ENCODE measurements at regions not wholly inside any gene's neighbourhood (a gene's known extent, or its start where the extent isn't known, plus 50 kb on each side); places are given as distances from the start of the nearest gene placed in this dataset.
A peak's percentile ranks its signal among the peaks of the same experiment; 100 is the strongest.

GRCh38 chr12:13727707-13728195 is 253.7 kb downstream of the GRIN2B start:
- POLR2A ChIA-PET, result no interaction called here
- RAD21 ChIA-PET (ENCODE audit: low non-redundant PET in 1 of 2, low total read pairs in 2 of 2, uncharacterized antibody in 2 of 2, unreplicated experiment in 2 of 2), result interaction anchor here in 1 of 2 experiments (0.5 kb wide), 1 partner anchor 213 kb away, joined by 4 read pairs; no protein-coding TSS in a partner anchor
- Histone ChIP-seq H3K27me3 (ENCODE audit: insufficient read depth, low read length) (no peaks in the 10 kb centered on the region), H3K4me1 (ENCODE audit: control insufficient read depth in 1 of 2, insufficient read depth in 2 of 2, low read length in 2 of 2) (peaks cover 12 to 23% of the 10 kb centered on the region in 2 experiments), H3K79me2 (ENCODE audit: insufficient read depth, low read length) (no peaks in the 10 kb centered on the region), H3K4me2 (ENCODE audit: low read length) (no peak overlapping the region), H3K4me3 (replicated peaks in 1 of 2; ENCODE audit: low read depth in 1 of 2, low read length in 2 of 2) (no peak overlapping the region), H3K9me3 (ENCODE audit: control insufficient read depth in 1 of 2, insufficient read depth in 1 of 2, low read depth in 1 of 2, low read length in 2 of 2) (no peaks in the 10 kb centered on the region), H3K27ac (ENCODE audit: low read depth, low read length) (peak overlapping the region; percentile 31), H3K9me2 (ENCODE audit: insufficient read depth) (no peaks in the 10 kb centered on the region; the same call in 1 of the 2 replicates), H3K9ac (ENCODE audit: low read length) (no peak overlapping the region), H4K20me1 (ENCODE audit: insufficient read depth) (no peaks in the 10 kb centered on the region), H3K36me3 (ENCODE audit: control insufficient read depth in 1 of 2, insufficient read depth in 2 of 2, low read length in 2 of 2) (no peaks in the 10 kb centered on the region), H2AFZ (ENCODE audit: low read depth, low read length, poor library complexity, severe bottlenecking) (no peak overlapping the region)
- intact Hi-C loops (cut with micrococcal nuclease), result no loop called here
- ATAC-seq (no peak), DNase-seq (ENCODE audit: low read depth, low spot score) (no peak)
- CTCF ChIA-PET, result no interaction called here
- BruUV-seq (replicated peaks), result no TSS peak
- TF ChIP-seq SRF (IDR thresholded peaks at IDR 0.05; ENCODE audit: low read depth) (no peak), CBX3 (IDR thresholded peaks at IDR 0.05; ENCODE audit: low read depth) (peak; percentile 37; the same call in 1 of the 2 replicates), CTCF (IDR thresholded peaks at IDR 0.05 in 2 of 3, conservative IDR thresholded peaks at IDR 0.05 in 1 of 3; ENCODE audit: borderline replicate concordance in 1 of 3, insufficient read depth in 1 of 3, low read depth in 2 of 3, low read length in 2 of 3) (no peak), EZH2 (IDR thresholded peaks at IDR 0.05) (no peak), MAX (IDR thresholded peaks at IDR 0.05) (0 out of 2 replicates have a peak, but pooled peaks have one; percentile 23), EZH2phosphoT487 (IDR thresholded peaks at IDR 0.05; ENCODE audit: borderline replicate concordance) (no peak), CEBPB (IDR thresholded peaks at IDR 0.05; ENCODE audit: low read depth) (no peak), FOSL1 (IDR thresholded peaks at IDR 0.05; ENCODE audit: low read depth) (peak; percentile 27; the same call in 1 of the 2 replicates), ZFX (IDR thresholded peaks at IDR 0.05) (no peak), JUND (IDR thresholded peaks at IDR 0.05) (peak; percentile 36; the same call in 1 of the 2 replicates), ZBTB33 (IDR thresholded peaks at IDR 0.05; ENCODE audit: extremely low read depth, insufficient replicate concordance, low read length) (no peak), SP1 (IDR thresholded peaks at IDR 0.05; ENCODE audit: low read depth) (peak; percentile 70; the same call in 1 of the 2 replicates)
- TF ChIP-seq, protein P1, sequence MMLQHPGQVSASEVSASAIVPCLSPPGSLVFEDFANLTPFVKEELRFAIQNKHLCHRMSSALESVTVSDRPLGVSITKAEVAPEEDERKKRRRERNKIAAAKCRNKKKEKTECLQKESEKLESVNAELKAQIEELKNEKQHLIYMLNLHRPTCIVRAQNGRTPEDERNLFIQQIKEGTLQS (IDR thresholded peaks at IDR 0.05), result no peak

All from HCT116 (cell line).